Panc1 (cell line): ENCODE measurements at regions not wholly inside any gene's neighbourhood (a gene's known extent, or its start where the extent isn't known, plus 50 kb on each side); places are given as distances from the start of the nearest gene placed in this dataset.

Source experiments
- ATAC-seq: fragments of 200-7000 bp; cut with Tn5 transposase; 2 replicates; pipeline ENCODE4 v1.9.1; 2020; ENCODE audit warnings: mild to moderate bottlenecking, moderate library complexity
- BruUV-seq: library from RNA; stranded (reverse); fragments of 400-500 nt; replicated peaks from 2 replicates; lab custom pipeline; 2021; lab: Mats Ljungman, UMichigan
- CTCF ChIA-PET: fragments of 300-600 bp; sonication (Branson Sonifier 250); formaldehyde crosslinking; loops from one replicate; lab custom pipeline; 2022; ENCODE audit warnings: antibody characterized with exemption; lab: Charles Lee
- POLR2A ChIA-PET: fragments of 300-600 bp; sonication (Branson Sonifier 250); formaldehyde crosslinking; loops from one replicate; lab custom pipeline; 2022; ENCODE audit warnings: antibody characterized with exemption; lab: Charles Lee
- DNase-seq: peaks from one replicate; pipeline ENCODE4 v3.0.0-alpha.2; 2010; ENCODE audit warnings: low read depth, low spot score
- H3K27ac ChIP-seq: 2 replicates; pipeline ENCODE4 v1.5.1; 2011; ENCODE audit warnings: mild to moderate bottlenecking, low read length, inconsistent platforms
- H3K27me3 ChIP-seq: fragments of 200-500 bp; sonication (Bioruptor generic); 2 replicates; pipeline ENCODE4 v1.6.0; 2014; ENCODE audit warnings: low read length, inconsistent platforms; ENCODE audit not compliant: control insufficient read depth, insufficient read depth
- H3K36me3 ChIP-seq: fragments of 200-500 bp; sonication (Bioruptor generic); 2 replicates; pipeline ENCODE4 v1.5.1; 2014; ENCODE audit warnings: inconsistent platforms, mild to moderate bottlenecking, low read length, moderate library complexity; ENCODE audit not compliant: control insufficient read depth, insufficient read depth
- H3K4me1 ChIP-seq: 2 replicates; pipeline ENCODE4 v1.5.1; 2011; ENCODE audit warnings: inconsistent platforms, mild to moderate bottlenecking, low read length, moderate library complexity; ENCODE audit not compliant: control insufficient read depth, insufficient read depth
- H3K4me3 ChIP-seq, 2 experiments: 2 replicates each; pipeline ENCODE4 v1.5.1; 2011 to 2012; ENCODE audit warnings: low read depth in 2 of 2, low read length in 2 of 2, mild to moderate bottlenecking in 2 of 2, inconsistent platforms in 1 of 2, moderate library complexity in 1 of 2
- H3K9me3 ChIP-seq: fragments of 200-500 bp; sonication (Bioruptor generic); 2 replicates; pipeline ENCODE4 v1.5.1; 2014; ENCODE audit warnings: low read depth, mild to moderate bottlenecking, inconsistent platforms, low read length, moderate library complexity; ENCODE audit not compliant: control insufficient read depth, insufficient read depth
- POLR2AphosphoS5 ChIP-seq: IDR thresholded peaks from 2 replicates; pipeline ENCODE4 v1.6.1; 2012; ENCODE audit warnings: mild to moderate bottlenecking, low read depth, low read length, moderate library complexity
- SIN3A ChIP-seq: IDR thresholded peaks from 2 replicates; pipeline ENCODE4 v1.6.1; 2012; ENCODE audit warnings: low read depth, mild to moderate bottlenecking, low read length, moderate library complexity, borderline replicate concordance; ENCODE audit not compliant: insufficient read depth
- TCF7L2 ChIP-seq: IDR thresholded peaks from 2 replicates; pipeline ENCODE4 v1.6.1; 2011; ENCODE audit warnings: mild to moderate bottlenecking, low read depth, low read length, inconsistent platforms
- in situ Hi-C: cut with HindIII; loops from 2 replicates; pipeline ENCODE4 v1.10.0; 2016; ENCODE audit warnings: low sequenced_read_pairs, low pct_unique_long_range_greater_than_20kb
- intact Hi-C: fragments of 100-400 bp; cut with micrococcal nuclease; formaldehyde crosslinking; loops from one replicate; pipeline ENCODE4 v1.10.0; 2022; ENCODE audit not compliant: unreplicated experiment
- TF ChIP-seq, protein P1 (sequence below), 2 experiments: IDR thresholded peaks; 2 replicates each; pipeline ENCODE4 v1.6.1; 2011 to 2012; ENCODE audit warnings: low read depth in 2 of 2, control low read depth in 1 of 2, low read length in 1 of 2, mild to moderate bottlenecking in 1 of 2, moderate library complexity in 1 of 2; ENCODE audit not compliant: insufficient read depth in 1 of 2
- TF ChIP-seq, protein P2 (sequence below): fragments of 450-650 bp; IDR thresholded peaks from 2 replicates; pipeline ENCODE4 v1.5.1; 2017; ENCODE audit warnings: mild to moderate bottlenecking

DNA sequence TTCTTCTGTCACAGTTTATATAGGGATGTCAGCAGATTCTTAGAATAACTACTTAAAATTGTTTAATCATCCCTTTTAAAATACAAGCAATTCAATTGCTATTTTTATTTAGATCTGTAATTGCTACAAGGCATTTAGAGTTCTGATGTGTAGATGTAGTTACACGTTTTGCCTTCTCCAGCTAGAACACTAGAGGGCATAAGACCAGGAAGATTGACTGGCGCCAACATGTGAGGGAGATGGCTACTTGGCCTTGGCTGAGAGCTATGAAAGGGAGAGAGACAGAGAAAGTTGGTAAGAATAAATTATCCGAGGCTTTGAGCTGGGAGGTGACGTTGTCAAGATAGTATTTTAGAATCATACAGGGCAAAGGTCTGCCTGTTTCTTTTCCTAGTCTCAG lies 563.7 kb upstream of the PRKX start:
- TF ChIP-seq TCF7L2 (no peak), SIN3A (no peak)
- TF ChIP-seq, protein P1, sequence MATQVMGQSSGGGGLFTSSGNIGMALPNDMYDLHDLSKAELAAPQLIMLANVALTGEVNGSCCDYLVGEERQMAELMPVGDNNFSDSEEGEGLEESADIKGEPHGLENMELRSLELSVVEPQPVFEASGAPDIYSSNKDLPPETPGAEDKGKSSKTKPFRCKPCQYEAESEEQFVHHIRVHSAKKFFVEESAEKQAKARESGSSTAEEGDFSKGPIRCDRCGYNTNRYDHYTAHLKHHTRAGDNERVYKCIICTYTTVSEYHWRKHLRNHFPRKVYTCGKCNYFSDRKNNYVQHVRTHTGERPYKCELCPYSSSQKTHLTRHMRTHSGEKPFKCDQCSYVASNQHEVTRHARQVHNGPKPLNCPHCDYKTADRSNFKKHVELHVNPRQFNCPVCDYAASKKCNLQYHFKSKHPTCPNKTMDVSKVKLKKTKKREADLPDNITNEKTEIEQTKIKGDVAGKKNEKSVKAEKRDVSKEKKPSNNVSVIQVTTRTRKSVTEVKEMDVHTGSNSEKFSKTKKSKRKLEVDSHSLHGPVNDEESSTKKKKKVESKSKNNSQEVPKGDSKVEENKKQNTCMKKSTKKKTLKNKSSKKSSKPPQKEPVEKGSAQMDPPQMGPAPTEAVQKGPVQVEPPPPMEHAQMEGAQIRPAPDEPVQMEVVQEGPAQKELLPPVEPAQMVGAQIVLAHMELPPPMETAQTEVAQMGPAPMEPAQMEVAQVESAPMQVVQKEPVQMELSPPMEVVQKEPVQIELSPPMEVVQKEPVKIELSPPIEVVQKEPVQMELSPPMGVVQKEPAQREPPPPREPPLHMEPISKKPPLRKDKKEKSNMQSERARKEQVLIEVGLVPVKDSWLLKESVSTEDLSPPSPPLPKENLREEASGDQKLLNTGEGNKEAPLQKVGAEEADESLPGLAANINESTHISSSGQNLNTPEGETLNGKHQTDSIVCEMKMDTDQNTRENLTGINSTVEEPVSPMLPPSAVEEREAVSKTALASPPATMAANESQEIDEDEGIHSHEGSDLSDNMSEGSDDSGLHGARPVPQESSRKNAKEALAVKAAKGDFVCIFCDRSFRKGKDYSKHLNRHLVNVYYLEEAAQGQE (IDR thresholded peaks at IDR 0.05; ENCODE audit: insufficient read depth in 1 of 2, low read depth in 2 of 2, low read length in 1 of 2), result no peak
- Histone ChIP-seq H3K4me3 (no peak overlapping the region), H3K9me3 (no peaks in the 10 kb centered on the region), H3K27me3 (no peaks in the 10 kb centered on the region), H3K27ac (no peak overlapping the region), H3K4me1 (no peaks in the 10 kb centered on the region), H3K36me3 (no peaks in the 10 kb centered on the region)
- intact Hi-C loops, result no loop called here
- DNase-seq (no peak), ATAC-seq (no peak)
- POLR2A ChIA-PET, result no interaction called here
- in situ Hi-C loops, result no loop called here
- CTCF ChIA-PET, result no interaction called here
- BruUV-seq, result no TSS peak

DNA sequence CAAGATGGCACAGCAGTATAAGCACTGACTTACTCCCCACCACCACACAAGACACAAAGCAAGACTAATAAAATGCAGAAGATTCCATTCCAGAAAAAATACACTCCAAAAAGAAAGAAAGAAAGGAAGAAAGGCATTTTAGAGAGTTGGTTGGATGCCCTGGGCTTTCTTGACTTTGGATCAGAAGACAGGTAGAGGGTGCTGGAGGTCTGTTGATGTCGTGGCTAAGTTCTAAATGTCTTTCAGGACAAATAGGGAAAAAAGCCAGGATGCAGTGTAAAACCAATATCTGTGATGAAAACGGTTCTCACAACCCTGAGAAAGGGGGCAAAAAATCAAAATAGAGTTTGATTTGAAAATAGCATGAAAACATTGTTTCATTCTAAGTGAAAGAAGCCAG lies 555.2 kb upstream of the PRKX start:
- no peak overlapping the region for H3K4me3 ChIP-seq
- DNase-seq (no peak), ATAC-seq (no peak)
- no TSS peak for BruUV-seq
- no peak for TF ChIP-seq TCF7L2
- TF ChIP-seq, protein P2, sequence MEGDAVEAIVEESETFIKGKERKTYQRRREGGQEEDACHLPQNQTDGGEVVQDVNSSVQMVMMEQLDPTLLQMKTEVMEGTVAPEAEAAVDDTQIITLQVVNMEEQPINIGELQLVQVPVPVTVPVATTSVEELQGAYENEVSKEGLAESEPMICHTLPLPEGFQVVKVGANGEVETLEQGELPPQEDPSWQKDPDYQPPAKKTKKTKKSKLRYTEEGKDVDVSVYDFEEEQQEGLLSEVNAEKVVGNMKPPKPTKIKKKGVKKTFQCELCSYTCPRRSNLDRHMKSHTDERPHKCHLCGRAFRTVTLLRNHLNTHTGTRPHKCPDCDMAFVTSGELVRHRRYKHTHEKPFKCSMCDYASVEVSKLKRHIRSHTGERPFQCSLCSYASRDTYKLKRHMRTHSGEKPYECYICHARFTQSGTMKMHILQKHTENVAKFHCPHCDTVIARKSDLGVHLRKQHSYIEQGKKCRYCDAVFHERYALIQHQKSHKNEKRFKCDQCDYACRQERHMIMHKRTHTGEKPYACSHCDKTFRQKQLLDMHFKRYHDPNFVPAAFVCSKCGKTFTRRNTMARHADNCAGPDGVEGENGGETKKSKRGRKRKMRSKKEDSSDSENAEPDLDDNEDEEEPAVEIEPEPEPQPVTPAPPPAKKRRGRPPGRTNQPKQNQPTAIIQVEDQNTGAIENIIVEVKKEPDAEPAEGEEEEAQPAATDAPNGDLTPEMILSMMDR, result no peak
- no peak for TF ChIP-seq SIN3A
- TF ChIP-seq, protein P1 (IDR thresholded peaks at IDR 0.05; ENCODE audit: insufficient read depth in 1 of 2, low read depth in 2 of 2, low read length in 1 of 2), result no peak
- no peak for TF ChIP-seq POLR2AphosphoS5
- no peak overlapping the region for H3K27ac ChIP-seq
- H3K27me3 ChIP-seq, result no peaks in the 10 kb centered on the region
- CTCF ChIA-PET, result no interaction called here
- POLR2A ChIA-PET, result no interaction called here
- intact Hi-C loops (no loop called here), in situ Hi-C loops (no loop called here)
- H3K4me1 ChIP-seq, result no peaks in the 10 kb centered on the region
- H3K9me3 ChIP-seq, result no peaks in the 10 kb centered on the region
- no peaks in the 10 kb centered on the region for H3K36me3 ChIP-seq
